ENCODE measurements at regions not wholly inside any gene's neighbourhood (a gene's known extent, or its start where the extent isn't known, plus 50 kb on each side); places are given as distances from the start of the nearest gene placed in this dataset.

DNA sequence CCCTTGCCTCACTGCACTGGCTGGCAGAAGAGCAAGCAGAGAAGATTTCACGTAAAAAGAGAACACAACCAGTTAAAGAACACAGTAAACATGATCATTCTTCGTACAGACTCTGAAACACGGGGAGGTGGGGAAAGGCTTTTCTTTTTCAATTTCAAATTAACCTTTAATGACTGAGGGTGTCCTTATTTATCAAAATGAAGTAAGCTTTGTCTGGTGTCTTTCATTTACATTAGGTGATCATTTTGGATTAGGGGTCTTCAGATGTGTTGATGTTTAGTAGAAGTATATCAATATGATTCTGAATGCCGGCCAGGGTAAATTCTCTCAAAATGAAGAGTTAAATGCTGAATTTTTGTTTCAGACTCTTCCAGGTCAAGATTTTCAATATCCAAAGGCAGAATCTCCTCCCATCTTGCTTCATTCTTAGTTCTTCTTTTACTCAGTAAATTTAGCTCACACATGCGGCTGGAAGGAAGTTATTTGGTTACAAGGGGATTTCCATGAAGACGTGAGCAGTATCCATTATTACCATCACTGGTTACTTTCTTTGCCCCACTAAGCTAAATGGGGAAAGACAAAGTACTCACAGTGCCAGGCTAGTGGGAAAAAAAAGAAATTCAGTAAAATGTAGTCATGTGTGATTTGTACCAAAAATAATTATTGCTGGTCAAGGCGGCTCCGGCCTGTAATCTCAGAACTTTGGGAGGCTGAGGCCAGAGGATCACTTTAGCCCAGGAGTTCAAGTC is 272.2 kb upstream of the NR2F2 start:
- TF ChIP-seq CTCF (IDR thresholded peaks at IDR 0.05) = no peak
- no peak for TF ChIP-seq SP1 (CRISPR knock-in tag; conservative IDR thresholded peaks at IDR 0.05)
- no peak for TF ChIP-seq USF2 (CRISPR knock-in tag; IDR thresholded peaks at IDR 0.05)
- no peak for TF ChIP-seq MXD4 (CRISPR knock-in tag; IDR thresholded peaks at IDR 0.05; ENCODE audit: borderline replicate concordance)
- TF ChIP-seq, protein P1, sequence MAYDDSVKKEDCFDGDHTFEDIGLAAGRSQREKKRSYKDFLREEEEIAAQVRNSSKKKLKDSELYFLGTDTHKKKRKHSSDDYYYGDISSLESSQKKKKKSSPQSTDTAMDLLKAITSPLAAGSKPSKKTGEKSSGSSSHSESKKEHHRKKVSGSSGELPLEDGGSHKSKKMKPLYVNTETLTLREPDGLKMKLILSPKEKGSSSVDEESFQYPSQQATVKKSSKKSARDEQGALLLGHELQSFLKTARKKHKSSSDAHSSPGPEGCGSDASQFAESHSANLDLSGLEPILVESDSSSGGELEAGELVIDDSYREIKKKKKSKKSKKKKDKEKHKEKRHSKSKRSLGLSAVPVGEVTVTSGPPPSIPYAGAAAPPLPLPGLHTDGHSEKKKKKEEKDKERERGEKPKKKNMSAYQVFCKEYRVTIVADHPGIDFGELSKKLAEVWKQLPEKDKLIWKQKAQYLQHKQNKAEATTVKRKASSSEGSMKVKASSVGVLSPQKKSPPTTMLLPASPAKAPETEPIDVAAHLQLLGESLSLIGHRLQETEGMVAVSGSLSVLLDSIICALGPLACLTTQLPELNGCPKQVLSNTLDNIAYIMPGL (CRISPR knock-in tag; IDR thresholded peaks at IDR 0.05) = no peak
- TF ChIP-seq E2F1 (CRISPR knock-in tag; IDR thresholded peaks at IDR 0.05) = no peak
- TF ChIP-seq, protein P2, sequence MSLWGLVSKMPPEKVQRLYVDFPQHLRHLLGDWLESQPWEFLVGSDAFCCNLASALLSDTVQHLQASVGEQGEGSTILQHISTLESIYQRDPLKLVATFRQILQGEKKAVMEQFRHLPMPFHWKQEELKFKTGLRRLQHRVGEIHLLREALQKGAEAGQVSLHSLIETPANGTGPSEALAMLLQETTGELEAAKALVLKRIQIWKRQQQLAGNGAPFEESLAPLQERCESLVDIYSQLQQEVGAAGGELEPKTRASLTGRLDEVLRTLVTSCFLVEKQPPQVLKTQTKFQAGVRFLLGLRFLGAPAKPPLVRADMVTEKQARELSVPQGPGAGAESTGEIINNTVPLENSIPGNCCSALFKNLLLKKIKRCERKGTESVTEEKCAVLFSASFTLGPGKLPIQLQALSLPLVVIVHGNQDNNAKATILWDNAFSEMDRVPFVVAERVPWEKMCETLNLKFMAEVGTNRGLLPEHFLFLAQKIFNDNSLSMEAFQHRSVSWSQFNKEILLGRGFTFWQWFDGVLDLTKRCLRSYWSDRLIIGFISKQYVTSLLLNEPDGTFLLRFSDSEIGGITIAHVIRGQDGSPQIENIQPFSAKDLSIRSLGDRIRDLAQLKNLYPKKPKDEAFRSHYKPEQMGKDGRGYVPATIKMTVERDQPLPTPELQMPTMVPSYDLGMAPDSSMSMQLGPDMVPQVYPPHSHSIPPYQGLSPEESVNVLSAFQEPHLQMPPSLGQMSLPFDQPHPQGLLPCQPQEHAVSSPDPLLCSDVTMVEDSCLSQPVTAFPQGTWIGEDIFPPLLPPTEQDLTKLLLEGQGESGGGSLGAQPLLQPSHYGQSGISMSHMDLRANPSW (CRISPR knock-in tag; conservative IDR thresholded peaks at IDR 0.05; ENCODE audit: low read depth) = no peak
